ENCODE measurements at regions not wholly inside any gene's neighbourhood (a gene's known extent, or its start where the extent isn't known, plus 50 kb on each side); places are given as distances from the start of the nearest gene placed in this dataset.
"Not testable (repeated sequence)": the region's sequence is repeated elsewhere in the genome, so short reads cannot be mapped to it uniquely, and the experiment has no call there.

DNA sequence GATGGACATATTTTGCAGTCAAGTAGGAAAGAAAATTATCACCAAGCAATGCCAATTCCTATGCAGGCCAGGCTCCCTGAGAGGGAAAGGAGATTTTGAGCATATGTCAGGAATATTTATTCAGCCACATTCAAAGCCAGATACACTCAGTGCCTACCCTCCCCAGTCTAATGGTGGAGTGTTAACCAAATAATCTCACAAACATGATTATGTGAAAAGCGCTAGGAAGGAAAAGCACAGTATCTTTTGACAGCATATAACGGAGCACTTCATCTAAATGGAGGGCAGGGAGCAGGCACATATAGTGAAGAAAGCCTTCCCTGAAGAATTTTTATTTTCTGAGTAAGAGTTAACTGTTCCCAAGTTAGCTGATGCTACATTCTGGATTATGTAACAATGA, 80.3 kb upstream of the SLC30A5 start:
- Histone ChIP-seq H3K36me3 (ENCODE audit: control insufficient read depth, insufficient read depth, low read length) (no peaks in the 10 kb centered on the region), H3K9me3 (ENCODE audit: control insufficient read depth, insufficient read depth, low read depth, low read length) (no peaks in the 10 kb centered on the region), H3K27me3 (ENCODE audit: control insufficient read depth, insufficient read depth, low read length) (peaks cover 8% of the 10 kb centered on the region), H3K4me1 (ENCODE audit: control insufficient read depth, insufficient read depth, low read length) (no peaks in the 10 kb centered on the region), H3K4me3 (ENCODE audit: low read depth in 2 of 2, low read length in 2 of 2) (no peak overlapping the region), H3K27ac (ENCODE audit: low read length) (no peak overlapping the region)
- TF ChIP-seq TCF7L2 (IDR thresholded peaks at IDR 0.05; ENCODE audit: low read depth, low read length) (no peak), SIN3A (IDR thresholded peaks at IDR 0.05; ENCODE audit: borderline replicate concordance, insufficient read depth, low read depth, low read length) (no peak), POLR2AphosphoS5 (IDR thresholded peaks at IDR 0.05; ENCODE audit: low read depth, low read length) (no peak)
- TF ChIP-seq, protein P1, sequence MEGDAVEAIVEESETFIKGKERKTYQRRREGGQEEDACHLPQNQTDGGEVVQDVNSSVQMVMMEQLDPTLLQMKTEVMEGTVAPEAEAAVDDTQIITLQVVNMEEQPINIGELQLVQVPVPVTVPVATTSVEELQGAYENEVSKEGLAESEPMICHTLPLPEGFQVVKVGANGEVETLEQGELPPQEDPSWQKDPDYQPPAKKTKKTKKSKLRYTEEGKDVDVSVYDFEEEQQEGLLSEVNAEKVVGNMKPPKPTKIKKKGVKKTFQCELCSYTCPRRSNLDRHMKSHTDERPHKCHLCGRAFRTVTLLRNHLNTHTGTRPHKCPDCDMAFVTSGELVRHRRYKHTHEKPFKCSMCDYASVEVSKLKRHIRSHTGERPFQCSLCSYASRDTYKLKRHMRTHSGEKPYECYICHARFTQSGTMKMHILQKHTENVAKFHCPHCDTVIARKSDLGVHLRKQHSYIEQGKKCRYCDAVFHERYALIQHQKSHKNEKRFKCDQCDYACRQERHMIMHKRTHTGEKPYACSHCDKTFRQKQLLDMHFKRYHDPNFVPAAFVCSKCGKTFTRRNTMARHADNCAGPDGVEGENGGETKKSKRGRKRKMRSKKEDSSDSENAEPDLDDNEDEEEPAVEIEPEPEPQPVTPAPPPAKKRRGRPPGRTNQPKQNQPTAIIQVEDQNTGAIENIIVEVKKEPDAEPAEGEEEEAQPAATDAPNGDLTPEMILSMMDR (IDR thresholded peaks at IDR 0.05): no peak
- TF ChIP-seq, protein P2, sequence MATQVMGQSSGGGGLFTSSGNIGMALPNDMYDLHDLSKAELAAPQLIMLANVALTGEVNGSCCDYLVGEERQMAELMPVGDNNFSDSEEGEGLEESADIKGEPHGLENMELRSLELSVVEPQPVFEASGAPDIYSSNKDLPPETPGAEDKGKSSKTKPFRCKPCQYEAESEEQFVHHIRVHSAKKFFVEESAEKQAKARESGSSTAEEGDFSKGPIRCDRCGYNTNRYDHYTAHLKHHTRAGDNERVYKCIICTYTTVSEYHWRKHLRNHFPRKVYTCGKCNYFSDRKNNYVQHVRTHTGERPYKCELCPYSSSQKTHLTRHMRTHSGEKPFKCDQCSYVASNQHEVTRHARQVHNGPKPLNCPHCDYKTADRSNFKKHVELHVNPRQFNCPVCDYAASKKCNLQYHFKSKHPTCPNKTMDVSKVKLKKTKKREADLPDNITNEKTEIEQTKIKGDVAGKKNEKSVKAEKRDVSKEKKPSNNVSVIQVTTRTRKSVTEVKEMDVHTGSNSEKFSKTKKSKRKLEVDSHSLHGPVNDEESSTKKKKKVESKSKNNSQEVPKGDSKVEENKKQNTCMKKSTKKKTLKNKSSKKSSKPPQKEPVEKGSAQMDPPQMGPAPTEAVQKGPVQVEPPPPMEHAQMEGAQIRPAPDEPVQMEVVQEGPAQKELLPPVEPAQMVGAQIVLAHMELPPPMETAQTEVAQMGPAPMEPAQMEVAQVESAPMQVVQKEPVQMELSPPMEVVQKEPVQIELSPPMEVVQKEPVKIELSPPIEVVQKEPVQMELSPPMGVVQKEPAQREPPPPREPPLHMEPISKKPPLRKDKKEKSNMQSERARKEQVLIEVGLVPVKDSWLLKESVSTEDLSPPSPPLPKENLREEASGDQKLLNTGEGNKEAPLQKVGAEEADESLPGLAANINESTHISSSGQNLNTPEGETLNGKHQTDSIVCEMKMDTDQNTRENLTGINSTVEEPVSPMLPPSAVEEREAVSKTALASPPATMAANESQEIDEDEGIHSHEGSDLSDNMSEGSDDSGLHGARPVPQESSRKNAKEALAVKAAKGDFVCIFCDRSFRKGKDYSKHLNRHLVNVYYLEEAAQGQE (IDR thresholded peaks at IDR 0.05; ENCODE audit: insufficient read depth in 1 of 2, low read depth in 2 of 2, low read length in 1 of 2): no peak
- no peak for ATAC-seq
- ChIA-PET POLR2A (no interaction called here), CTCF (no interaction called here)
- DNase-seq (ENCODE audit: low read depth, low spot score): no peak
- BruUV-seq (replicated peaks): no TSS peak
- intact Hi-C loops (cut with micrococcal nuclease; ENCODE audit: unreplicated experiment) (no loop called here), in situ Hi-C loops (cut with HindIII; ENCODE audit: low pct_unique_long_range_greater_than_20kb, low sequenced_read_pairs) (no loop called here)

DNA sequence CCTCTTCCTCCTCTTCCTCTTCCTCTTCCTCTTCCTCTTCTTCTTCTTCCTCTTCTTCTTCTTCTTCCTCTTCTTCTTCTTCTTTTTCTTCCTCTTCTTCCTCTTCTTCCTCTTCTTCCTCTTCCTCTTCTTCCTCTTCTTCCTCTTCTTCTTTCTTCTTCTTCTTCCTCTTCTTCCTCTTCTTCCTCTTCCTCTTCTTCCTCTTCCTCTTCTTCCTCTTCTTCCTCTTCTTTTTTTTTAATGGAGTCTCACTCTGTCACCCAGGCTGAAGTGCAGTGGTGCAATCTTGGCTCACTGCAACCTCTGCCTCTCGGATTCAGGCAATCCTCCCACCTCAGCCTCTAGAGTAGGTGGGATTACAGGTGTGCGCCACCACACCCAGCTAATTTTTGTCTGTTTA, 79.8 kb upstream of the SLC30A5 start:
- in situ Hi-C loops (cut with HindIII; ENCODE audit: low pct_unique_long_range_greater_than_20kb, low sequenced_read_pairs); H3K27ac ChIP-seq (ENCODE audit: low read length); intact Hi-C loops (cut with micrococcal nuclease; ENCODE audit: unreplicated experiment); BruUV-seq (replicated peaks); H3K9me3 ChIP-seq (ENCODE audit: control insufficient read depth, insufficient read depth, low read depth, low read length); H3K4me1 ChIP-seq (ENCODE audit: control insufficient read depth, insufficient read depth, low read length); CTCF ChIA-PET; DNase-seq (ENCODE audit: low read depth, low spot score); ATAC-seq; H3K4me3 ChIP-seq (ENCODE audit: low read depth in 2 of 2, low read length in 2 of 2); H3K36me3 ChIP-seq (ENCODE audit: control insufficient read depth, insufficient read depth, low read length); POLR2A ChIA-PET: not testable (repeated sequence)
- H3K27me3 ChIP-seq (ENCODE audit: control insufficient read depth, insufficient read depth, low read length): peaks cover 10% of the 10 kb centered on the region

DNA sequence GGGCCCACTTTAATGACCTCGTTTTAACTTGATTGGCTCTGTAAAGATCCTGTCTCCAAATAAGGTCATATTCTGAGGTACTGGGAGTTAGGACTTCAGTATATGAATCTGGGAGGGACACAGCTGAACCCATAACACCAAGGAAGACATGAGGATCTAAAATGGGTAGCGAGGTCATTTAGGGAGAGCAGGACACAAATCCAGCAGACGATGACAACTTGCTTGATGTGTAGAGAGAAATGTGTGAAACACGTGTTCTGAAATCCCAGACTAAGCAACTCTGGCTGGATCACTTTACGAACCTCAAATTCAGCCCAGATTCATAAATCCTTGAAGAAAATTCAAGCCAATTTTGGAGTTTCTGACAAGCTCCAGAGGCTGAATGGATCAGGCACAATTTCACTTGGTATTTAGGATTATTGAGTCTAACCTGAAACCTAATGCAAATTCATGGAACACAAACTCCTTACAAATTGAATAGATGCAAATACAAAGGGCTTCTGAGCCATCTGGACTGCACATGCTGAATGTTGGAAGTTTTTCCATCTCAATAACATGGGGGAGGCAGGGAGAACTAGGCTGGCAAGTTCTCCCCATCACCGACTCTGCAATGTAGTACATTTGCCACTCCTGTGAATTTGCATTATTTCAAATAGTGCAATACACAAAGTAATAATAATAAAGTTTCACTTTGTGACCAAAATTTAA, 74.0 kb upstream of the SLC30A5 start:
- Histone ChIP-seq H3K27ac (ENCODE audit: low read length) (no peak overlapping the region), H3K36me3 (ENCODE audit: control insufficient read depth, insufficient read depth, low read length) (no peaks in the 10 kb centered on the region), H3K4me1 (ENCODE audit: control insufficient read depth, insufficient read depth, low read length) (no peaks in the 10 kb centered on the region), H3K9me3 (ENCODE audit: control insufficient read depth, insufficient read depth, low read depth, low read length) (no peaks in the 10 kb centered on the region), H3K27me3 (ENCODE audit: control insufficient read depth, insufficient read depth, low read length) (peaks cover 29% of the 10 kb centered on the region), H3K4me3 (ENCODE audit: low read depth in 2 of 2, low read length in 2 of 2) (no peak overlapping the region)
- in situ Hi-C loops (cut with HindIII; ENCODE audit: low pct_unique_long_range_greater_than_20kb, low sequenced_read_pairs): no loop called here
- no TSS peak for BruUV-seq (replicated peaks)
- intact Hi-C loops (cut with micrococcal nuclease; ENCODE audit: unreplicated experiment): no loop called here
- TF ChIP-seq, protein P1 (IDR thresholded peaks at IDR 0.05): no peak
- TF ChIP-seq, protein P2 (IDR thresholded peaks at IDR 0.05; ENCODE audit: insufficient read depth in 1 of 2, low read depth in 2 of 2, low read length in 1 of 2): no peak
- no peak for TF ChIP-seq TCF7L2 (IDR thresholded peaks at IDR 0.05; ENCODE audit: low read depth, low read length)
- no peak for TF ChIP-seq SIN3A (IDR thresholded peaks at IDR 0.05; ENCODE audit: borderline replicate concordance, insufficient read depth, low read depth, low read length)
- no peak for TF ChIP-seq POLR2AphosphoS5 (IDR thresholded peaks at IDR 0.05; ENCODE audit: low read depth, low read length)
- POLR2A ChIA-PET: no interaction called here
- no peak for ATAC-seq
- DNase-seq (ENCODE audit: low read depth, low spot score): no peak
- CTCF ChIA-PET: no interaction called here
